GM12878 (cell line): ENCODE measurements at regions not wholly inside any gene's neighbourhood (a gene's known extent, or its start where the extent isn't known, plus 50 kb on each side); places are given as distances from the start of the nearest gene placed in this dataset.

Experiments
- ATAC-seq: fragments of 200-7000 bp; cut with Tn5 transposase; 3 replicates; pipeline ENCODE4 v1.9.1; 2020; ENCODE audit warnings: mild to moderate bottlenecking, moderate library complexity
- BruUV-seq: library from RNA; stranded (reverse); fragments of 400-500 nt; replicated peaks from 2 replicates; lab custom pipeline; 2021; lab: Mats Ljungman, UMichigan
- CTCF ChIA-PET: fragments of 300-600 bp; sonication (Branson Sonifier 250); formaldehyde crosslinking; extraction: SDS; loops from one replicate; lab custom pipeline; 2021; ENCODE audit warnings: inconsistent platforms; lab: Yijun Ruan, JAX
- POLR2A ChIA-PET: fragments of 350-600 bp; formaldehyde crosslinking; extraction: SDS; loops from one replicate; lab custom pipeline; 2021; ENCODE audit warnings: inconsistent platforms; lab: Charles Lee
- RAD21 ChIA-PET: fragments of 300-600 bp; sonication (Branson Sonifier 250); formaldehyde crosslinking; loops from one replicate; lab custom pipeline; 2023; ENCODE audit warnings: antibody characterized with exemption; ENCODE audit not compliant: unreplicated experiment; lab: Charles Lee
- SMC1A ChIA-PET: fragments of 300-600 bp; sonication (Branson Sonifier 250); formaldehyde crosslinking; loops from one replicate; lab custom pipeline; 2023; ENCODE audit not compliant: unreplicated experiment, uncharacterized antibody; lab: Charles Lee
- DNase-seq: peaks from one replicate; pipeline ENCODE4 v3.0.0-alpha.2; 2011; ENCODE audit warnings: low read depth, low spot score
- FAIRE-seq: peaks from 3 replicates; lab custom pipeline; 2011; peaks lifted over from hg19 to GRCh38; lab: Jason Lieb, UNC
- H2AFZ ChIP-seq: 2 replicates; pipeline ENCODE4 v1.6.0; 2011; ENCODE audit warnings: low read depth, low read length, control low read depth; ENCODE audit not compliant: control insufficient read depth
- H3K27ac ChIP-seq: 2 replicates; pipeline ENCODE4 v1.5.1; 2011; ENCODE audit warnings: control low read depth; ENCODE audit not compliant: control insufficient read depth, insufficient read depth
- H3K27me3 ChIP-seq, 2 experiments: replicated peaks in 1 of 2; 2 replicates each; pipeline versions ENCODE4 v1.6.0 to v1.6.1; 2011; ENCODE audit warnings: low read length in 1 of 2; ENCODE audit not compliant: control insufficient read depth in 2 of 2, insufficient read depth in 2 of 2
- H3K36me3 ChIP-seq, 2 experiments: 2 replicates each; pipeline ENCODE4 v1.5.1; 2011; ENCODE audit warnings: low read length in 1 of 2; ENCODE audit not compliant: control insufficient read depth in 2 of 2, insufficient read depth in 2 of 2
- H3K4me1 ChIP-seq: 2 replicates; pipeline ENCODE4 v1.6.1; 2011; ENCODE audit warnings: mild to moderate bottlenecking, low read length, moderate library complexity, mixed read lengths; ENCODE audit not compliant: control insufficient read depth, insufficient read depth
- H3K4me2 ChIP-seq: 2 replicates; pipeline ENCODE4 v1.6.0; 2011; ENCODE audit warnings: control low read depth; ENCODE audit not compliant: control insufficient read depth, insufficient read depth
- H3K4me3 ChIP-seq: fragments of 200-600 bp; sonication (generic); 2 replicates; pipeline ENCODE4 v1.5.1; 2016
- H3K79me2 ChIP-seq: 2 replicates; pipeline ENCODE4 v1.6.0; 2011; ENCODE audit warnings: low read length; ENCODE audit not compliant: control insufficient read depth, insufficient read depth
- H3K9ac ChIP-seq: 2 replicates; pipeline ENCODE4 v1.8.0; 2011; ENCODE audit warnings: low read length, control low read depth, mixed read lengths; ENCODE audit not compliant: control insufficient read depth, insufficient read depth
- H3K9me3 ChIP-seq: replicated peaks from 3 replicates; pipeline ENCODE4 v1.5.1; 2011; ENCODE audit warnings: mild to moderate bottlenecking, low read length; ENCODE audit not compliant: control insufficient read depth, insufficient read depth
- H4K20me1 ChIP-seq: 2 replicates; pipeline ENCODE4 v1.6.0; 2011; ENCODE audit not compliant: control insufficient read depth, insufficient read depth
- CHD2 ChIP-seq: IDR thresholded peaks from 2 replicates; pipeline ENCODE4 v1.6.1; 2011; ENCODE audit warnings: low read depth, low read length, improper control_type of control experiment, borderline replicate concordance
- ESRRA ChIP-seq: IDR thresholded peaks from 2 replicates; pipeline ENCODE4 v1.6.1; 2012; ENCODE audit warnings: mild to moderate bottlenecking, low read length, improper control_type of control experiment
- GABPA ChIP-seq: IDR thresholded peaks from 2 replicates; pipeline ENCODE4 v1.6.1; 2014; ENCODE audit warnings: antibody characterized with exemption, low read depth, mild to moderate bottlenecking, inconsistent platforms
- NFXL1 ChIP-seq: fragments of 450-650 bp; IDR thresholded peaks from 2 replicates; pipeline ENCODE4 v1.6.1; 2017; ENCODE audit warnings: antibody characterized with exemption, mild to moderate bottlenecking, borderline replicate concordance
- NFYB ChIP-seq: IDR thresholded peaks from 2 replicates; pipeline ENCODE4 v1.6.1; 2011; ENCODE audit warnings: low read depth, mild to moderate bottlenecking, low read length, improper control_type of control experiment, moderate library complexity; ENCODE audit not compliant: insufficient read depth
- PML ChIP-seq: IDR thresholded peaks from 2 replicates; pipeline ENCODE4 v1.6.1; 2012; ENCODE audit warnings: low read length, inconsistent platforms
- RAD51 ChIP-seq: fragments of 450-650 bp; IDR thresholded peaks from 2 replicates; pipeline ENCODE4 v1.6.1; 2016; ENCODE audit warnings: moderate library complexity, mild to moderate bottlenecking, inconsistent platforms
- RBBP5 ChIP-seq: fragments of 200-600 bp; sonication (generic); conservative IDR thresholded peaks from 2 replicates; pipeline ENCODE4 v1.6.1; 2016
- RCOR1 ChIP-seq: conservative IDR thresholded peaks from 2 replicates; pipeline ENCODE4 v1.6.1; 2012; ENCODE audit warnings: low read depth, low read length, improper control_type of control experiment
- SUZ12 ChIP-seq: fragments of 200-600 bp; sonication (generic); IDR thresholded peaks from one replicate; pipeline ENCODE4 v1.6.1; 2018; ENCODE audit warnings: antibody characterized with exemption, mild to moderate bottlenecking; ENCODE audit not compliant: unreplicated experiment
- WGBS: methylation state at CpG from one replicate; pipeline ENCODE4 v1.1.6; 2016; ENCODE audit warnings: low lambda C conversion rate; ENCODE audit not compliant: insufficient replicate concordance, insufficient coverage; ENCODE audit errors: missing lambda C conversion rate; 5-methylcytosine and 5-hydroxymethylcytosine counted together
- in situ Hi-C: fragments of 300-500 bp; cut with MboI; formaldehyde crosslinking; loops from 9 replicates; pipeline ENCODE4 v1.14.3; 2018; ENCODE audit warnings: mixed read lengths
- intact Hi-C: fragments of 100-400 bp; cut with micrococcal nuclease; formaldehyde crosslinking; loops from one replicate; pipeline ENCODE4 v1.14.2; 2022; ENCODE audit not compliant: unreplicated experiment

DNA sequence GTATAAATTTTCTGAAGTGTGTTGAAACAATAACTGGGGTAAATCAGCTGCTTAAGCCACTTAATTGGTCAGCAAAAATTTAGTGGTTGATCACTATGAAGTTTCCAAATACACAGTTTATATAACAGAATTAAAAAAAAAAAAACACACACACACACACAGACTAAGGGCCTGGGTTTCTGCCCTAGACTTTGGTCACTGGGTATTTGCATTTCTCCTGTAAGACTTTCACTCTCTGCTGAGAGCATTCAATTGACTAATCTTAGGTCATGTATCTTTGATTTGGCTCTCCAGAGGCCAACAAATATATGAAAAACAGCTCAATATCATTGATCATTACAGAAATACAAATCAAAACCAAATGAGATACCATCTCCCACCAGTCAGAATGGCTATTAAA lies 214.3 kb downstream of the KCNA4 start:
- no TSS peak for BruUV-seq
- ChIA-PET POLR2A (no interaction called here), CTCF (no interaction called here), SMC1A (no interaction called here), RAD21 (no interaction called here)
- Histone ChIP-seq H3K79me2 (no peaks in the 10 kb centered on the region), H4K20me1 (no peaks in the 10 kb centered on the region), H3K27ac (no peak overlapping the region), H3K4me1 (no peaks in the 10 kb centered on the region), H3K4me3 (no peak overlapping the region), H3K4me2 (no peak overlapping the region), H3K36me3 (no peaks in the 10 kb centered on the region), H3K27me3 (no peaks in the 10 kb centered on the region), H2AFZ (no peak overlapping the region), H3K9me3 (no peaks in the 10 kb centered on the region), H3K9ac (no peak overlapping the region)
- ATAC-seq (no peak), FAIRE-seq (no peak), DNase-seq (no peak)
- in situ Hi-C loops: no loop called here
- TF ChIP-seq NFYB: no peak
- TF ChIP-seq PML: no peak
- no peak for TF ChIP-seq RBBP5
- no peak for TF ChIP-seq RCOR1
- intact Hi-C loops: no loop called here

DNA sequence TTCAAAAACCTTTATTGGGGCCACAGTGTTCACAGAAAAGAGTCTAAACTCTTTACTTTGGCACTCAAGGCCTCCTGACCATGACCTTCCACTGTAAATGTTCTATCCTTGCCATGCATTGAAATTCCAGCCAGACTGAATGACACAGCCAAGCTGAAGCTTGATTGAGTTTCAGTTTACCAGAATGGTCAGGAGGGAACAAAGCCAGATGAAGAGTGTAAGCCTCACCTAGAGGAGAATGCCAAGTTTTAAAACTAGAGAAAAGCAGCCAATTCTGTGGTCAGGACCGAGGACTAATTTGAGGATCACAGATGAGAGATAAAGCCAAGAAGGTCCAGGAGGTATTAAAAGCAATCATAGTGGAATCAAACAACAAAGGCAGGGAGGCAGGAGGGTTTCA lies 215.3 kb downstream of the KCNA4 start:
- TF ChIP-seq RAD51: no peak
- TF ChIP-seq CHD2: no peak
- no peak for TF ChIP-seq GABPA
- no peak for TF ChIP-seq NFXL1
- no peak for TF ChIP-seq ESRRA
- TF ChIP-seq SUZ12: no peak
- H3K36me3 ChIP-seq: no peaks in the 10 kb centered on the region
- CTCF ChIA-PET: no interaction called here
- H3K4me2 ChIP-seq: no peak overlapping the region
- ATAC-seq: no peak
- in situ Hi-C loops (no loop called here), intact Hi-C loops (no loop called here)
- no peak for DNase-seq
- H3K79me2 ChIP-seq: no peaks in the 10 kb centered on the region
- no peaks in the 10 kb centered on the region for H3K27me3 ChIP-seq
- H2AFZ ChIP-seq: no peak overlapping the region
- no TSS peak for BruUV-seq
- POLR2A ChIA-PET: no interaction called here
- no peak overlapping the region for H3K9ac ChIP-seq
- no peak overlapping the region for H3K27ac ChIP-seq
- H4K20me1 ChIP-seq: no peaks in the 10 kb centered on the region
- H3K9me3 ChIP-seq: no peaks in the 10 kb centered on the region
- FAIRE-seq: no peak
- H3K4me3 ChIP-seq: no peak overlapping the region
- WGBS: 0% methylated on average over 1 of the region's 1 CpG
- RAD21 ChIA-PET: no interaction called here
- SMC1A ChIA-PET: interaction anchor here (1.3 kb wide), 1 partner anchor 10 kb away, joined by 4 read pairs; no protein-coding TSS in a partner anchor
- no peaks in the 10 kb centered on the region for H3K4me1 ChIP-seq
